ENCODE measurements at regions not wholly inside any gene's neighbourhood (a gene's known extent, or its start where the extent isn't known, plus 50 kb on each side); places are given as distances from the start of the nearest gene placed in this dataset.
"Not testable (repeated sequence)": the region's sequence is repeated elsewhere in the genome, so short reads cannot be mapped to it uniquely, and the experiment has no call there.

DNA sequence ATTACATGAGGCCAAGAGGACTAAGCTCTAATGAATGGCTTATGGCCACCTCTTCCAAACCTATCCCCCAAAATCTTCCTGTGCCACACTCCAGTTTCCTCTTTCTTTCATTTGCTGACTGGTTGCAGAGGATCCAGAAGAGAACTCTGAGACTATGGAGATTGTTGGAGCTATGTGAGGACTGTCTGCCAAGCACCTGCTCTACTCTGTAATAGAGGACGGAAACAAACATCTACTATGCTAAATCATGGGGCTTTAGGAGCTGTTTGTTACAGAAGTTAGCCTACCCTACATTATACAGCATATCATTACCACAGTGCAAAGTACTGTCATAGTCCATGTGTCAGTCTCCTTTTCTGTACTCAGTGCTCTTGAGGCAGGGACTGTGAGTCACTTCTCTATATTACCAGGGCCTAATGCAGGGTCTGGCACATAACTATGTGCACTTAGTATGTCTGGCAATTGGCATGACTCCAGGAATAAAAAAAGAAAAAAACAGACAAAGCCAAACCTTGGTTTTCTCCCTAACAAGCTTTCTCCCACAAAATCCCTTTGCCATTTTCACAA lies 95.1 kb downstream of the RPAP3 start:
- Histone ChIP-seq H3K4me3 (ENCODE audit: control insufficient read depth in 1 of 7, extremely low read depth in 1 of 7, insufficient read depth in 4 of 7, low read depth in 2 of 7, low read length in 6 of 7) (no peak overlapping the region), H3K4me1 (ENCODE audit: control extremely low read depth in 1 of 4, control insufficient read depth in 4 of 4, insufficient read depth in 4 of 4, low read length in 3 of 4) (peaks cover 0 to 8% (median 6%) of the 10 kb centered on the region in 4 experiments), H3K36me3 (ENCODE audit: control insufficient read depth in 4 of 4, insufficient read depth in 4 of 4, low read length in 3 of 4) (no peaks in the 10 kb centered on the region), H3K9me3 (ENCODE audit: control extremely low read depth in 1 of 5, control insufficient read depth in 4 of 5, insufficient read depth in 2 of 5, low read depth in 1 of 5, low read length in 4 of 5) (peaks cover 0 to 35% (median 19%) of the 10 kb centered on the region in 5 experiments), H3K27ac (ENCODE audit: insufficient read depth in 1 of 2, low read depth in 1 of 2, low read length in 2 of 2, poor library complexity in 1 of 2, severe bottlenecking in 2 of 2) (no peak overlapping the region), H3K27me3 (replicated peaks in 2 of 5; ENCODE audit: control insufficient read depth in 4 of 5, insufficient read depth in 5 of 5, low read length in 4 of 5) (no peaks in the 10 kb centered on the region)
- ChIA-PET POLR2A (no interaction called here), CTCF (interaction anchor here (1.0 kb wide), 1 partner anchor 11 kb away, joined by 3 read pairs; no protein-coding TSS in a partner anchor)
- DNase-seq: no peak
- 100% methylated on average over 1 of the region's 1 CpG for WGBS (ENCODE audit: insufficient coverage)

DNA sequence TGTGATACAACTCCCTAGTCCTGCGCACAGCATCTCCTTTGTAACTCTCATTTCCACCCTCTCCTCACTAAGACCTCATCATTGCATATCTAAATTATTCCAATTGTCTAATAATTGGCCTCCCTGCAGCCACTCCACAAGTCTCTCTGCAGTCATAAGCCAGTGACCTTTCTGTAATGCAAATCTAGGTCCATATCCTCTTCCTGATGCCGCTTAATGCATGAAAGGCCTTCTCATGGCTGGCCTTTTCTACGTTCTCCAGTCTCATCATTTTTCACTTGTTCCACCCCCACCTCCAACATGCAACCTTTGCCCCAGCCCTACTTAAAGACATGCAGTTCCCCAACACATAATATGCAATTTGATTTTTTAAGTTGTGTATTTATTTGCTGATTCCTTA lies 96.0 kb downstream of the RPAP3 start:
- DNase-seq: no peak
- no peaks in the 10 kb centered on the region for H3K36me3 ChIP-seq (ENCODE audit: control insufficient read depth in 4 of 4, insufficient read depth in 4 of 4, low read length in 3 of 4)
- WGBS (ENCODE audit: insufficient coverage): 100% methylated on average over 3 of the region's 3 CpGs
- H3K27ac ChIP-seq (ENCODE audit: insufficient read depth in 1 of 2, low read depth in 1 of 2, low read length in 2 of 2, poor library complexity in 1 of 2, severe bottlenecking in 2 of 2): no peak overlapping the region
- ChIA-PET CTCF (interaction anchor here (1.0 kb wide), 1 partner anchor 10 kb away, joined by 3 read pairs; no protein-coding TSS in a partner anchor), POLR2A (no interaction called here)
- no peaks in the 10 kb centered on the region for H3K27me3 ChIP-seq (replicated peaks in 2 of 5; ENCODE audit: control insufficient read depth in 4 of 5, insufficient read depth in 5 of 5, low read length in 4 of 5)
- no peak overlapping the region for H3K4me3 ChIP-seq (ENCODE audit: control insufficient read depth in 1 of 7, extremely low read depth in 1 of 7, insufficient read depth in 4 of 7, low read depth in 2 of 7, low read length in 6 of 7)
- H3K4me1 ChIP-seq (ENCODE audit: control extremely low read depth in 1 of 4, control insufficient read depth in 4 of 4, insufficient read depth in 4 of 4, low read length in 3 of 4): peaks cover 0 to 8% (median 6%) of the 10 kb centered on the region in 4 experiments
- peaks cover 0 to 44% (median 19%) of the 10 kb centered on the region in 5 experiments for H3K9me3 ChIP-seq (ENCODE audit: control extremely low read depth in 1 of 5, control insufficient read depth in 4 of 5, insufficient read depth in 2 of 5, low read depth in 1 of 5, low read length in 4 of 5)

DNA sequence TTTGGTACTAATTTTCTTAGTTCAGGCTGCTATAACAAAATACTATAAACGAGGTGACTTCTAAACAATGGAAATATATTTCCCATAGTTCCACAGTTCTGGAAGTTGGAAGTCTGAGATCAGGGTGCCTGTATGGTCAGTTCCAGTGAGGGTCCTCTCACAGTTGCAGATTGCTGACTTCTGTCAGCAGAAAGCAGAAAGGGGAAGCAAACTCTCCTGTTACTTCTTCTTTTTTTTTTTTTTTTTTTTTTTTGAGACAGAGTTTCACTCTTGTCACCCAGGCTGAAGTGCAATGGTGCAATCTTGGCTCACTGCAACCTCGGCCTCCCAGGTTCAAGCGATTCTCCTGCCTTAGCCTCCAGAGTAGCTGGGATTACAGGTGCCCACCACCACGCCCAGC lies 97.2 kb downstream of the RPAP3 start:
- H3K27me3 ChIP-seq (replicated peaks in 2 of 5; ENCODE audit: control insufficient read depth in 4 of 5, insufficient read depth in 5 of 5, low read length in 4 of 5); H3K4me1 ChIP-seq (ENCODE audit: control extremely low read depth in 1 of 4, control insufficient read depth in 4 of 4, insufficient read depth in 4 of 4, low read length in 3 of 4); H3K27ac ChIP-seq (ENCODE audit: insufficient read depth in 1 of 2, low read depth in 1 of 2, low read length in 2 of 2, poor library complexity in 1 of 2, severe bottlenecking in 2 of 2); POLR2A ChIA-PET; H3K36me3 ChIP-seq (ENCODE audit: control insufficient read depth in 4 of 4, insufficient read depth in 4 of 4, low read length in 3 of 4); H3K4me3 ChIP-seq (ENCODE audit: control insufficient read depth in 1 of 7, extremely low read depth in 1 of 7, insufficient read depth in 4 of 7, low read depth in 2 of 7, low read length in 6 of 7); CTCF ChIA-PET: not testable (repeated sequence)
- WGBS (ENCODE audit: insufficient coverage): 42% methylated on average over 3 of the region's 4 CpGs
- H3K9me3 ChIP-seq (ENCODE audit: control extremely low read depth in 1 of 5, control insufficient read depth in 4 of 5, insufficient read depth in 2 of 5, low read depth in 1 of 5, low read length in 4 of 5): peaks cover 0 to 39% (median 14%) of the 10 kb centered on the region in 5 experiments
- DNase-seq: peak; percentile 14 to 69 (median 64)

DNA sequence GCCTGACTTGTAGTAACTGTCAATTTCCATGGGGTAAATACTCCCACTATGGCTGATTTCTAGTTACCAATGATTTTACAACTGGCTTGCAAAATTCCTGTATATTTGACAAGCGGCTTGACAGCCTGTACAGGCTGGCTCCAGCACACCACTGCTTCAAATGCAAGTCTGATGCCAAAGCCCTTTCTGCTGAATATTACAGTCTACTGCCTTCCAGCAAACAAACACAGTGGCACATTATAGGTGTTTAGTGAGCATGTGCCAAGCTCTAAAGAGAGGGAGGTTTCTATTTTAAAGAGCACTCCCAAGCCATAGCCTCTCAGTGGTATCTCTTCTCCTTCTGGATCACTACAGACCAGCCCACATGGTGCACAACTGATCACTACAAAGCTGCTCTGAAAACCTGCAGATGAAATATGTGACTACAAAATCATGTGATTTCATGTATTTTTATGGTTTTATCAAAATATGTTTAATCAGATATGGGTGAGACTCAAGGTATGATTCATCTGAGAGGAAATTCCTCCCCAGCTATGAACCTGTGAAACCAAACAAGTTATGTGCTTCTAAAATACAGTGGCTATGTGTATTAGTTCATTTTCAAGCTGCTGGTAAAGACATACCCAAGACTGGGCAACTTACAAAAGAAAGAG lies 101.5 kb downstream of the RPAP3 start:
- ChIA-PET CTCF (interaction anchor here (0.6 kb wide), 1 partner anchor 657 kb away, joined by 3 read pairs; no protein-coding TSS in a partner anchor), POLR2A (no interaction called here)
- Histone ChIP-seq H3K4me3 (ENCODE audit: control insufficient read depth in 1 of 7, extremely low read depth in 1 of 7, insufficient read depth in 4 of 7, low read depth in 2 of 7, low read length in 6 of 7) (no peak overlapping the region), H3K9me3 (ENCODE audit: control extremely low read depth in 1 of 5, control insufficient read depth in 4 of 5, insufficient read depth in 2 of 5, low read depth in 1 of 5, low read length in 4 of 5) (peaks cover 0 to 27% (median 7%) of the 10 kb centered on the region in 5 experiments), H3K27ac (ENCODE audit: insufficient read depth in 1 of 2, low read depth in 1 of 2, low read length in 2 of 2, poor library complexity in 1 of 2, severe bottlenecking in 2 of 2) (no peak overlapping the region), H3K4me1 (ENCODE audit: control extremely low read depth in 1 of 4, control insufficient read depth in 4 of 4, insufficient read depth in 4 of 4, low read length in 3 of 4) (peaks cover 0 to 8% (median 6%) of the 10 kb centered on the region in 4 experiments), H3K36me3 (ENCODE audit: control insufficient read depth in 4 of 4, insufficient read depth in 4 of 4, low read length in 3 of 4) (no peaks in the 10 kb centered on the region), H3K27me3 (replicated peaks in 2 of 5; ENCODE audit: control insufficient read depth in 4 of 5, insufficient read depth in 5 of 5, low read length in 4 of 5) (no peaks in the 10 kb centered on the region)
- no peak for DNase-seq
- 100% methylated on average over 1 of the region's 1 CpG for WGBS (ENCODE audit: insufficient coverage)

DNA sequence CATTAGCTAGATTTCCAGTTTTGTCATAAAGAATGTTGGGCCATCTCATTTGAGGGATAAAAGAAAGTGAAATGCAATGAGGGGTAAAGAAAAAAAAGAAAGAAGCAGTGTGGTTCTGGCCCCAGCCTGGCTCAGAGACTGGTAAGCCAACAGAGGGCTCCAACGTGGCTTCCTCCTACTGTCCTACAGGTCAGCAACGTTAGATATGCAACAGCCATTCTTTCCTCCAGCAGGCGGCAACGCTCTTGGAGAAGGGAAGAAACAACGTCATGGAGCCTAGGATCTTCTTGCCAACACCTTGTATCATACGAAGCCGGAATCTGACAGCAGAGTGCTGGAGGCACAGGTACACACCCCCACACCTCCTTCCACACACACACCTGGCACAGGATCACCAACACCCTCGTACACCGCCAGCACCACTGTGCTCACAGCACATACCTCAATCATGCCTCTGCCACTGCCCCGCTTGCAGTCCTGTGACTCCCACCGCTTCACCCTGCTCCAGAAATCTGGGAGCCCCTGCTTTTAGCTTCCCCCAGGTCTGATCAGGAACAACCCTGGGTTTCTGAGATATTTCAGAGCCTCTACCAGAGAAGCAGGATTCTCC lies 102.8 kb downstream of the RPAP3 start:
- WGBS (ENCODE audit: insufficient coverage): 96% methylated on average over 10 of the region's 11 CpGs

DNA sequence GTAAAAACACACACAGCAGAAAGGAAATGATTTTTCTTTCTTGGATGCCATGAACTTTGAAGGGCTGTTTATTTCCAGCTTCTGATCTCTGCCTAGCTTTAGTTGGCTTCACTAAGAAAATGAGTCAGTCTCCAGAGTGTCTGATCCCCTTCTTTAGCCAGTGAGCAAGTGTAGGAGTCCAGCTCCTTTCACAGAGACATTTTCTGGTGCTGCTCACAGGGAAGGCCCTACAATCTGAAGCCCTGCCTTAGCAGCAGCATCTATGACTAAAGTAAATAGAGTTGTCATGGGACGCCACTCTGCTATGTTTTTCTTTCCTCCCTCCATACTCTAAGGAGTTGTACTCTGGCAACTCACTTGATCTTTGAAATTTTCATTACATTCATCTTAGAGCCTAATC lies 103.5 kb downstream of the RPAP3 start:
- 100% methylated on average over 1 of the region's 1 CpG for WGBS (ENCODE audit: insufficient coverage)
- H3K4me1 ChIP-seq (ENCODE audit: control extremely low read depth in 1 of 4, control insufficient read depth in 4 of 4, insufficient read depth in 4 of 4, low read length in 3 of 4): no peaks in the 10 kb centered on the region
- no peak for DNase-seq
- H3K4me3 ChIP-seq (ENCODE audit: control insufficient read depth in 1 of 7, extremely low read depth in 1 of 7, insufficient read depth in 4 of 7, low read depth in 2 of 7, low read length in 6 of 7): no peak overlapping the region
- no peaks in the 10 kb centered on the region for H3K27me3 ChIP-seq (replicated peaks in 2 of 5; ENCODE audit: control insufficient read depth in 4 of 5, insufficient read depth in 5 of 5, low read length in 4 of 5)
- peaks cover 0 to 25% (median 7%) of the 10 kb centered on the region in 5 experiments for H3K9me3 ChIP-seq (ENCODE audit: control extremely low read depth in 1 of 5, control insufficient read depth in 4 of 5, insufficient read depth in 2 of 5, low read depth in 1 of 5, low read length in 4 of 5)
- no peaks in the 10 kb centered on the region for H3K36me3 ChIP-seq (ENCODE audit: control insufficient read depth in 4 of 4, insufficient read depth in 4 of 4, low read length in 3 of 4)
- CTCF ChIA-PET: interaction anchor here (0.6 to 1.3 kb wide), 3 partner anchors 11 to 659 kb away, joined by 3 read pairs; no protein-coding TSS in a partner anchor
- no peak overlapping the region for H3K27ac ChIP-seq (ENCODE audit: insufficient read depth in 1 of 2, low read depth in 1 of 2, low read length in 2 of 2, poor library complexity in 1 of 2, severe bottlenecking in 2 of 2)
- POLR2A ChIA-PET: no interaction called here

More for the DNA sequence above, 102.8 kb downstream of the RPAP3 start:
- H3K4me3 ChIP-seq (ENCODE audit: control insufficient read depth in 1 of 7, extremely low read depth in 1 of 7, insufficient read depth in 4 of 7, low read depth in 2 of 7, low read length in 6 of 7): no peak overlapping the region
- ChIA-PET CTCF (interaction anchor here (1.3 kb wide), 1 partner anchor 15 kb away, joined by 3 read pairs; no protein-coding TSS in a partner anchor), POLR2A (no interaction called here)
- DNase-seq: no peak
- no peak overlapping the region for H3K27ac ChIP-seq (ENCODE audit: insufficient read depth in 1 of 2, low read depth in 1 of 2, low read length in 2 of 2, poor library complexity in 1 of 2, severe bottlenecking in 2 of 2)
- no peaks in the 10 kb centered on the region for H3K27me3 ChIP-seq (replicated peaks in 2 of 5; ENCODE audit: control insufficient read depth in 4 of 5, insufficient read depth in 5 of 5, low read length in 4 of 5)
- H3K9me3 ChIP-seq (ENCODE audit: control extremely low read depth in 1 of 5, control insufficient read depth in 4 of 5, insufficient read depth in 2 of 5, low read depth in 1 of 5, low read length in 4 of 5): peaks cover 0 to 30% (median 7%) of the 10 kb centered on the region in 5 experiments
- no peaks in the 10 kb centered on the region for H3K36me3 ChIP-seq (ENCODE audit: control insufficient read depth in 4 of 4, insufficient read depth in 4 of 4, low read length in 3 of 4)
- peaks cover 0 to 3% (median 1%) of the 10 kb centered on the region in 4 experiments for H3K4me1 ChIP-seq (ENCODE audit: control extremely low read depth in 1 of 4, control insufficient read depth in 4 of 4, insufficient read depth in 4 of 4, low read length in 3 of 4)

DNA sequence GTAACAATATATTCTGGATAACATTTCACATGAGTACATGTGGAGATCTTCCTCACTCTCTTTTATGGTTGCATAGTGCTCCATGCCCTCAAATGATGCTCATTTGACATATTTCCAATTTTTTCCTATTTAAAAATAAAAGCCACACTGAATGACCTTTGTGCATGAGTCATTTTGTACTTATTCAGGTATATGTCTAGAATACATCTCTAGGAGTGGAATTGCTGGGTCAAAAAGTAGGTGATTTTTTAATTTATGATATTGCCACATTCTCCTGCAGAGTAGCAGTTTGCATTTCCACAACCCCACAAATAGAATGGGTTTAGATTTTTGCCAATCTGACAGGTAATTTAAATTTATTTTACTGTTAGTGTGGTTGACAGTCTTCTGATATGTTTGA lies 104.8 kb downstream of the RPAP3 start:
- H3K36me3 ChIP-seq (ENCODE audit: control insufficient read depth in 4 of 4, insufficient read depth in 4 of 4, low read length in 3 of 4): no peaks in the 10 kb centered on the region
- ChIA-PET CTCF (interaction anchor here (0.8 kb wide), 1 partner anchor 8 kb away, joined by 3 read pairs; no protein-coding TSS in a partner anchor), POLR2A (no interaction called here)
- H3K27me3 ChIP-seq (replicated peaks in 2 of 5; ENCODE audit: control insufficient read depth in 4 of 5, insufficient read depth in 5 of 5, low read length in 4 of 5): no peaks in the 10 kb centered on the region
- no peaks in the 10 kb centered on the region for H3K4me1 ChIP-seq (ENCODE audit: control extremely low read depth in 1 of 4, control insufficient read depth in 4 of 4, insufficient read depth in 4 of 4, low read length in 3 of 4)
- H3K4me3 ChIP-seq (ENCODE audit: control insufficient read depth in 1 of 7, extremely low read depth in 1 of 7, insufficient read depth in 4 of 7, low read depth in 2 of 7, low read length in 6 of 7): no peak overlapping the region
- peaks cover 0 to 16% (median 3%) of the 10 kb centered on the region in 5 experiments for H3K9me3 ChIP-seq (ENCODE audit: control extremely low read depth in 1 of 5, control insufficient read depth in 4 of 5, insufficient read depth in 2 of 5, low read depth in 1 of 5, low read length in 4 of 5)
- no peak for DNase-seq
- no peak overlapping the region for H3K27ac ChIP-seq (ENCODE audit: insufficient read depth in 1 of 2, low read depth in 1 of 2, low read length in 2 of 2, poor library complexity in 1 of 2, severe bottlenecking in 2 of 2)

Measured in common myeloid progenitor, CD34-positive (primary cell).